ENCODE measurements at regions not wholly inside any gene's neighbourhood (a gene's known extent, or its start where the extent isn't known, plus 50 kb on each side); places are given as distances from the start of the nearest gene placed in this dataset.

DNA sequence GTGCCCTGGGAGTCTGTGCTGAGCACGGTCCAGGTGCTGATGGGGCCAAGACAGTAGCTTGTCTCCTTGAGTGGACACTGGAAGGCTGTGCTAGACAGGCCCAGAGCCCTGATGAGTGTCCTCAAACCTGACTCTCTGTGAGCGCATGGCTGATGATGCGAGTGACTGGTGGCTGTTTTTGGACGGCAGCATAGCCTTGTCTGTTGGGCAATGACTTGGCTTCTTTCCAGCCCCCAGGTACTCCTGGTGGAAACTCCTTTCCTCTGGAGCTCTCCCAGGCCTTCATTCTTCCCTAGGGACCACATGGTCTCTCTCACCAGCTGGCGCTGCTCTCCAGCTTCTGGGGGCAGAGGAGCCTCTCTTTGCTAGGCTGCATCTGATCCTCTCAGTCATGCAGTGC lies 207.6 kb upstream of the SMIM21 start:
- ATAC-seq (no peak), DNase-seq (no peak)
- intact Hi-C loops (cut with DNase I): no loop called here
- no peaks in the 10 kb centered on the region for H3K4me1 ChIP-seq
- no peak overlapping the region for H3K4me3 ChIP-seq
- H3K9me3 ChIP-seq: no peaks in the 10 kb centered on the region
- H3K27ac ChIP-seq: no peak overlapping the region
- H3K27me3 ChIP-seq (ENCODE audit: insufficient read depth in 3 of 3, low read length in 2 of 3): peaks cover 0 to 12% (median 3%) of the 10 kb centered on the region in 3 donors
- H3K36me3 ChIP-seq (ENCODE audit: insufficient read depth in 1 of 2, low read depth in 1 of 2): no peaks in the 10 kb centered on the region
- TF ChIP-seq, protein P1, sequence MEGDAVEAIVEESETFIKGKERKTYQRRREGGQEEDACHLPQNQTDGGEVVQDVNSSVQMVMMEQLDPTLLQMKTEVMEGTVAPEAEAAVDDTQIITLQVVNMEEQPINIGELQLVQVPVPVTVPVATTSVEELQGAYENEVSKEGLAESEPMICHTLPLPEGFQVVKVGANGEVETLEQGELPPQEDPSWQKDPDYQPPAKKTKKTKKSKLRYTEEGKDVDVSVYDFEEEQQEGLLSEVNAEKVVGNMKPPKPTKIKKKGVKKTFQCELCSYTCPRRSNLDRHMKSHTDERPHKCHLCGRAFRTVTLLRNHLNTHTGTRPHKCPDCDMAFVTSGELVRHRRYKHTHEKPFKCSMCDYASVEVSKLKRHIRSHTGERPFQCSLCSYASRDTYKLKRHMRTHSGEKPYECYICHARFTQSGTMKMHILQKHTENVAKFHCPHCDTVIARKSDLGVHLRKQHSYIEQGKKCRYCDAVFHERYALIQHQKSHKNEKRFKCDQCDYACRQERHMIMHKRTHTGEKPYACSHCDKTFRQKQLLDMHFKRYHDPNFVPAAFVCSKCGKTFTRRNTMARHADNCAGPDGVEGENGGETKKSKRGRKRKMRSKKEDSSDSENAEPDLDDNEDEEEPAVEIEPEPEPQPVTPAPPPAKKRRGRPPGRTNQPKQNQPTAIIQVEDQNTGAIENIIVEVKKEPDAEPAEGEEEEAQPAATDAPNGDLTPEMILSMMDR (IDR thresholded peaks at IDR 0.05): no peak
- 74 to 84% (median 84%) methylated on average over 5 of the region's 5 CpGs for WGBS, 3 donors

DNA sequence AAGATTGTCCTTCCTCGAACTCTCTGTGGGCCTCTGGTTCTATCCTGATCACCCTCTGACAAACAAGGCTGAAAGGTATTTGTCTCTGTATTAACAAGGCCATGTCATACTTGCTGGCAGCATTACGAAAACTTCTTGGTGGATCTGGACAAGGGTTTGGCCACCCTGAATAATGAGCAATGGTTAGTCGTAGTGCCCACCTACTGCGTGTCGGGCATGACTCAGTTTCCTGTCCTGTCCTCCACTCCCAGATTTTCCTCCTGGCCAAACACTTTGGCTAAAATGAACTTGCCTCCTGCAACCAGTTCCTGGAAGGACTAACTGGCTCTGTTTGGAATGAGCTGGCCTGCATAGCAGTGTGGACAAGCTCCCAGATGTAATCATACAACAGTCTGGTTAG lies 198.5 kb upstream of the SMIM21 start:
- Histone ChIP-seq H3K27me3 (ENCODE audit: insufficient read depth in 3 of 3, low read length in 2 of 3) (no peaks in the 10 kb centered on the region), H3K9me3 (no peaks in the 10 kb centered on the region), H3K36me3 (ENCODE audit: insufficient read depth in 1 of 2, low read depth in 1 of 2) (no peaks in the 10 kb centered on the region), H3K4me3 (no peak overlapping the region), H3K27ac (no peak overlapping the region), H3K4me1 (no peaks in the 10 kb centered on the region)
- intact Hi-C loops (cut with DNase I): no loop called here
- WGBS, 3 donors: 72 to 92% (median 88%) methylated on average over 5 of the region's 5 CpGs
- TF ChIP-seq, protein P1 (IDR thresholded peaks at IDR 0.05): no peak
- DNase-seq (no peak), ATAC-seq (no peak)

DNA sequence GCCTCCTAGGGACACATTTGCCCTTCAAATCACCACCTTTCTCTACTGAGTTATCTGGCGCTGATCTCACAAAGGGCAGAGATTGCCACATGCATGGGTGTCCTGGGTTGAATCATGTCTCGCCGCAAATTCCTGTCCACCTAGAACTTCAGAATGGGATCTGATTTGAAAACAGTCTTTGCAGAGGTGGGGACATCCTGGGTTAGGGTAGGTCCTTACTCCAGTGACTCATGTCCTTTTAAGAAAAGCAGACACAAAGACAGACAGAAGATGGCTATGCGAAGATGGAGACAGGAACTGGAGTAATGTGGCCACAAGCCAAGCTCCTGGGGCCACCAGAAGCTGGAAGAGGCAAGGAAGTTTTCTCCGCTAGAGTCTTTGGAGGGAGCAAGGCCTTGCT lies 197.4 kb upstream of the SMIM21 start:
- ATAC-seq (no peak), DNase-seq (no peak)
- TF ChIP-seq, protein P1 (IDR thresholded peaks at IDR 0.05): no peak
- Histone ChIP-seq H3K4me1 (no peaks in the 10 kb centered on the region), H3K27me3 (ENCODE audit: insufficient read depth in 3 of 3, low read length in 2 of 3) (no peaks in the 10 kb centered on the region), H3K27ac (no peak overlapping the region), H3K9me3 (no peaks in the 10 kb centered on the region), H3K4me3 (no peak overlapping the region), H3K36me3 (ENCODE audit: insufficient read depth in 1 of 2, low read depth in 1 of 2) (no peaks in the 10 kb centered on the region)
- intact Hi-C loops (cut with DNase I): no loop called here
- 80 to 97% (median 91%) methylated on average over 5 of the region's 5 CpGs for WGBS, 3 donors

DNA sequence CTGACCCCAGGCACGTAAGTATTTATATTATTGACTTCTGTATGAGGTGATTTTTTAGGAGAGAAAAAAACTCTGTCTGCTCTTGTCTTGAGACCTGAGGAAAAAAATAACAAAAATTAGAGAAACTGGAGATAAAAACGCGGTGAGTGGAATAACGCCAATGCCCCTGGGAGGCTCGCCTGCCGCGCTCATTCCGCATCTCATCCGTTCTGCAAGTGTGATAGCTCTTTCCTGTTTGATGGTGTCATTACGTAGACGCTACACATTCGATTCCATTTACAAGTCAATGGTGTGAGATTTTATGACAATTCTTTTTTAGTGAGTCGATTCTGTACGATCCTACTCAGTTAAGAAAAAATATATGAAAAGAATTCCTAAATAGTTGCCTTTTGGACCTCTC lies 194.3 kb upstream of the SMIM21 start:
- H3K9me3 ChIP-seq: no peaks in the 10 kb centered on the region
- H3K27me3 ChIP-seq (ENCODE audit: insufficient read depth in 3 of 3, low read length in 2 of 3): no peaks in the 10 kb centered on the region
- no peak overlapping the region for H3K27ac ChIP-seq
- no peak overlapping the region for H3K4me3 ChIP-seq
- no peak for ATAC-seq
- H3K4me1 ChIP-seq: no peaks in the 10 kb centered on the region
- WGBS, 3 donors: 92 to 95% (median 93%) methylated on average over 14 of the region's 14 CpGs
- H3K36me3 ChIP-seq (ENCODE audit: insufficient read depth in 1 of 2, low read depth in 1 of 2): no peaks in the 10 kb centered on the region
- TF ChIP-seq, protein P1 (IDR thresholded peaks at IDR 0.05): no peak
- no peak for DNase-seq
- intact Hi-C loops (cut with DNase I): no loop called here

DNA sequence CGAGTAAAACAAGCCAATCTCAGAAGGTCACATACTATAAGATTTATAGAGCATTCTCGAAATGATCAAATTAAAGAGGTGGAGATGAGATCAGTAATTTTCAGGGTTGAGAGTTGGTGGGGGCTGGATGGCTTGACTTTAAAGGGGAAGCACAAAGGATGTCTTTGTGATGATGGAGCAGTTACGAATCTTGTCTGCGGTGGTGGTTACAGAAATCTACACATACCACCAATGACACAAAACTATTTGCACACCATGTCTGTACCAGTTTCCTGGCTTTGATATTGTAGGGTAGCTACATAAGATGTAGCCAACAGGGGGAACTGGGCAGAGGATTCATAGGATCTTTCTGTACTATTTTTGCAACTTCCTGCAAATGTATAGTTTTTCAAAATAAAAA lies 190.6 kb upstream of the SMIM21 start:
- intact Hi-C loops (cut with DNase I): no loop called here
- 86 to 96% (median 87%) methylated on average over 4 of the region's 4 CpGs for WGBS, 3 donors
- H3K27ac ChIP-seq: no peak overlapping the region

More for the DNA sequence above, 190.6 kb upstream of the SMIM21 start:
- TF ChIP-seq, protein P1 (IDR thresholded peaks at IDR 0.05): no peak
- Histone ChIP-seq H3K27me3 (ENCODE audit: insufficient read depth in 3 of 3, low read length in 2 of 3) (peaks cover 0 to 3% (median 0%) of the 10 kb centered on the region in 3 donors), H3K4me3 (no peak overlapping the region), H3K9me3 (no peaks in the 10 kb centered on the region), H3K36me3 (ENCODE audit: insufficient read depth in 1 of 2, low read depth in 1 of 2) (no peaks in the 10 kb centered on the region), H3K4me1 (no peaks in the 10 kb centered on the region)
- no peak for ATAC-seq
- DNase-seq: no peak

Measured in psoas muscle (tissue), 7 donors.